ENCODE measurements at regions not wholly inside any gene's neighbourhood (a gene's known extent, or its start where the extent isn't known, plus 50 kb on each side); places are given as distances from the start of the nearest gene placed in this dataset.

- TF ChIP-seq CTCF (IDR thresholded peaks at IDR 0.05; ENCODE audit: insufficient read depth, low read length, poor library complexity, severe bottlenecking) (no peak), EZH2phosphoT487 (conservative IDR thresholded peaks at IDR 0.05; ENCODE audit: low read length) (no peak)
Observed at GRCh38 chr5:67673180-67673579, 476.6 kb upstream of the CD180 start.
